Skin epidermis (tissue), 12 donors: ENCODE measurements at regions not wholly inside any gene's neighbourhood (a gene's known extent, or its start where the extent isn't known, plus 50 kb on each side); places are given as distances from the start of the nearest gene placed in this dataset.

Experiments used
- H3K27ac ChIP-seq, 21 experiments: fragments of 200-600 bp; sonication (generic) in 11 of 21; one replicate each; pipeline ENCODE4 v1.5.0; 2020; ENCODE audit warnings: mild to moderate bottlenecking in 3 of 21, inconsistent platforms in 2 of 21, moderate library complexity in 2 of 21
- H3K4me3 ChIP-seq, 7 experiments: fragments of 200-600 bp; sonication (generic) in 2 of 7; one replicate each; pipeline ENCODE4 v1.5.0; 2020; ENCODE audit warnings: inconsistent platforms in 2 of 7, mild to moderate bottlenecking in 2 of 7, moderate library complexity in 1 of 7

DNA sequence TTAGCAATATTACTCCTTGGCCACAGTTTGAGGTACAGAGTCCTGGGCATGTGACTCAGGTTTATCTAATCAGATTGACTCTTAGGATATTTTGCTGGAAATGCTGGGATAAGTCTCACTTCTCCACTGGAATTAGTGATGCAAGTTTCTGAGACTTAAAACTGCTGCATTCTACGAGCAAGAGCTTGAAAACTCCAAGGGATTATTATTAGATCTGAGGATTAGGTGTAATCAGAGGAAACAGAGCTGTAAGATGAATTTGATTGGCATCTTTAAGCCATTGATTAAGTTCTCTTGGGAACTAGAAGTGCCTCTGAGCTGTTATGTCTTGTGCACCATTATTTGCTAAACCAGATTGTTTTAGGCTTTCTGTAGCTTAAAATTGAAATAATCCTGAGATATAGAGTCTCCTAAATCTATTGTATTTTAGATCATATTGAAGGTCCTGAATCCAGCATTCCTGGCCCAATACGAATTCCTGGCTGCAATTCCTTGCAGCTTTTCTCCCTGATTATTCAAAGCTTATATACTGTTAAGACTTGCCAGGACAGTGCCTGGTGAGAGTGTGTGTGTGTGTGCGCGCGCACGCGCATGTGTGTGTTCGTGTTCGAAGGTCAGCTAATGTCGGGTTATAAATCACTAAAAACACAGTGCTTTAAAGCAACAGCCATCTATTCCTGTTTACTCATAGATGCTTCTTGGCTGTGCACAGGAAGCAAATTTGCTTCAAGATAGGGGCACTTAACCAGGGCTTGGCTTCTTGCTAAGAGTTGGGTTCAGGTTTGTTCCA is 735.1 kb downstream of the STIM2 start:
- H3K27ac ChIP-seq = no peak overlapping the region
- H3K4me3 ChIP-seq = no peak overlapping the region

DNA sequence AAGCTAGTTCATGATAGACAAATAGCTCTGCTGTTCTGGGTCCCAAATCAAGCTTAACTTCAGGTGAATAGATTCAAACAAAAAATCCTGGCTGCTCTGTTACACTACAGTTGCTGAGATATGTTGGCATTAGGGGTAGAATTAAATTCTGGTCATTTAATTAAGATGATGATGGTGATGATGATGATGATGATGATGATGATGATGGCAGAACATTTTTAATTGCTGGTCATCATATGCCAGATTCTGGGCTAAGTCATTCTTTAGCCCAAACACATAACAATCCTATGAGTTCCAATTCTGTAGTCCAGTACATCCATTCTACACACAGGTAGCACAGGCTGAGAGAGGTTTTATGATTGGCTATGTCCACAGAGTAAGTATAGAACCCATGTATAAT is 741.5 kb downstream of the STIM2 start:
- Histone ChIP-seq H3K4me3 (no peak overlapping the region), H3K27ac (no peak overlapping the region)

DNA sequence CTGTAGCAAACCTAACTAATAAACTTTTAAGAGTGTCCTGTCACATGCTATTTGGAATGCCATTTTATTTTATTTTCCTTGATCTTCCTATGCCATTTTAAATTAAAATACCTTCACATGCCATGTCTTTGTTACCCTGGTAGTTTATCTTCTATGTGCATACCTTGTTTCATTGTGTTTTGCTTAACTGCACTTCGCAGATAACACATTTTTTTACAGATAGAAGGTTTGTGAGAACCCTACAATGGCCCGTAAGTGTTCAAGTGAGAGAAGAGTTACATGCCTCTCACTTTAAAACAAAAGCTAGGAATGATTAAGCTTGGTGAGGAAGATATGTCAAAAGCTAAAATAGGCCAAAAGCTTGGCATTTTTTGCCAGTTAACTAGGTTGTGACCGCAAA is 744.1 kb downstream of the STIM2 start:
- H3K4me3 ChIP-seq = no peak overlapping the region
- H3K27ac ChIP-seq = no peak overlapping the region

DNA sequence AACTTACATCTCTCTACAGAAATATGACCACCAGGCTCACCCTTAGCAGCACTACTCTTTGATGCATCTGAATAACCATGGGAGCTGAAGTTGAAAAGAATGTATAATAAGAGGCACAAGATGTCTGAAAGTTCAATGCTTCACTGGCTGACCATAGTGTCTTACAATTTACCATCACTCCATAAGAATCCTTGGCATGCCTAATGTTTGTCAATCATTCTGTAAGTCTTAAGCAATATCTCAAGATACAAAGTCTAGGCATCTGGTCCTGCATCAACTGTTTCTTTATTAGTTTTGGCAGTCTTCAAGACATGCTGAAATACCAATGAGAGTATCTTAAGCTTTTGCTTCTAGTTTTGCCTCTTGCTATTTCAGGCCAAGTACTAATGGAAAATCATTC is 755.5 kb downstream of the STIM2 start:
- H3K4me3 ChIP-seq = no peak overlapping the region

DNA sequence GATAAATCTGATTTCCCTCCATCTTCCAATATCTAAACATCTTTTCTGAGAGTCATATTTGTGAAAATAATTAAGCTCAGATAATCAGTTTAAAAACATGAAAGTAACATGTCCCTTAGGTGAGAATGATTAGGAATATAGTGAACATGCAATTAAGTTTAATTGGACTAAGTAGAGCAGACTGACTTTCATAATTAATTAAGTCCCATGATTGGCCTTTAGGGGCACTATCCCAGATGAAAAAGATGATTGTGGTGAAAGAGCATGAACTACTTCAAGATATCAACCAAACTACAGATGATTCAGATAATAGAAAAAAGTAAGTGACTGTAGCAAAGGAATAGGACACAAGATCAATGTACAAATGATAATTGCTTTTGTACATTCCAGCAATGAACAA is 758.8 kb downstream of the STIM2 start:
- Histone ChIP-seq H3K27ac (no peak overlapping the region), H3K4me3 (no peak overlapping the region)

More for the DNA sequence above, 755.5 kb downstream of the STIM2 start:
- H3K27ac ChIP-seq = no peak overlapping the region

DNA sequence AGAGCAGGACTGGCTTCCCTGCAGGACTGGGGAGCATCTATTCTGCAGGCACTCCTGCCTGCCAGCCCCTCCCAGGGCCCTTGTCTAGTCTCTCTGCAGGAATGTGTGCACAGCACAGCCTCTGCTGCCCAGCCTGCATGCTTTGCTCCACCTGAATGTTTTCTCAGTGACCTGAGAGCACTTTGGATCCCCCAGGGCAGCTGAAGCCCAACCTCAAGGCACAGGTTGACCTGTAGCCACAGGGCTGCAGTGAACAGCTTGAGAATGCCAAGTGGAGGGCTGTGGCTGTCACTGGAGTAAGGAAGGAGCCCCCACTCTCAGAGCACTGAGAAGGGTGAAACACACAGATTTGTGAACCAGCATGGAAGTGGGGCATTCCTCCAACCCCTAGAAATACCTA is 760.2 kb downstream of the STIM2 start:
- H3K4me3 ChIP-seq = no peak overlapping the region
- no peak overlapping the region for H3K27ac ChIP-seq

DNA sequence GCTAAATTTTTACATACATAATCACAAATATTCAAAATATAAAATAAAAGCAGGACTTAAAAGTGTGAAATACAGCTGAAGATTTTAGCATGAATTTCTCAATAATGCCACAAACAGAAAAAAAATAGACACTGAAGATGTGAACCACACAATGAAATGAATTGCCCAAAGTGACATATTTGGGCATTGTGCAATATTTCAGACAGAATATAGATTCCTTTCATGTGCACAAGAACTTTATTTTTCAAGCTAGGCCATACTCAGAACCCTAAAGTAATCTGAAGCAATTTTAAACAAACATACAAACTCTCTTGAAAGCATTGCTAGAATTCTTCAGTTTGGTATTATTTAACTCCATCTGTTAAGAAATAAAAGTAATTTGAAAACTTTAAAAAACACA is 764.1 kb downstream of the STIM2 start:
- H3K27ac ChIP-seq = no peak overlapping the region
- no peak overlapping the region for H3K4me3 ChIP-seq

DNA sequence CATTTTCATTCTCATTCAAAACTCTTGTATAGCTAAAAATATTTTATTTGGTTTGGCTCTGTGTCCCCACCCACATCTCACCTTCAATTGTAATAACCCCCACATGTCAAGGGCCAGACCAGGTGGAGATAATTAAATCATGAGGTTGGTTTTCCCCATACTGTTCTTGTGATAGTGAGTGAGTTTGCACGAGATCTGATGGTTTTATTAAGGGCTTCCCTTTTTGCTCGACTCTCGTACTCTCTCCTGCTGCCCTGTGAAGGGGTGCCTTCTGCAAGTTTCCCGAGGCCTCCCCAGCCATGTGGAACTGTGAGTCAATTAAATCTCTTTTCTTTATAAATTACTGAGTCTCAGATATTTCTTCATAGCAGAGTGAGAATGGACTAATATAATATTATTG is 768.0 kb downstream of the STIM2 start:
- Histone ChIP-seq H3K27ac (no peak overlapping the region), H3K4me3 (no peak overlapping the region)

DNA sequence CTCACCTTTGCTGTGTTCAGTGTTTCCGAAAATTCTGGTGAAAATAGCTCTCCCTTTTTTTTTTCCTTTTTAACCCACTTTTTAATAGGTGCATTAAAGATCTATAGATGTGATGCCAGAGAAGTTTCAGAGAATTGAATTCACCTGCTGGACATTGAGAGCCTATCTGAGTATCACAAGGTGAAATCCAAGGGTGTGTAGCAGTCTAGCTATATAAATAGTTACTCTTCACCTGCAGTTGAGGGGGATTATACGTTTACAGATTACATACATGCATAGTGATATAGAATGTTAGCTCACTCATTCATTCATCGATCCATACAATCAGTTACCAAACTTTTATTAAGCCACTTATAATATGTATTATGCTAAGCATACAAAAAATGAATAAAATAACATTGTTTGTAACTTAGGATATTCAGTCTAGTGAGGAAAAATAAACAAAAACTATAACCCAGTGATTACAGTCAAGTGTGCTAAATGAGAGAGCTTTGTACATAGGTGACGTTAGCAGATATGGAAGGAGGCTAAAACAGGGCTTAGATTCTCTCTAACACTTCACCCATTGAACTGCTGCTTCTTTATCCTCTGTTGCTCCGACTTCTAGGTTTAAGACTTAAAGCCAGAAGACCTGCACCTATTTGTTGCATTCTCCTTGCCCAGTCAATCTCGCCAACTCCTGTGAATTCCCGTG is 769.0 kb downstream of the STIM2 start:
- no peak overlapping the region for H3K27ac ChIP-seq
- no peak overlapping the region for H3K4me3 ChIP-seq

DNA sequence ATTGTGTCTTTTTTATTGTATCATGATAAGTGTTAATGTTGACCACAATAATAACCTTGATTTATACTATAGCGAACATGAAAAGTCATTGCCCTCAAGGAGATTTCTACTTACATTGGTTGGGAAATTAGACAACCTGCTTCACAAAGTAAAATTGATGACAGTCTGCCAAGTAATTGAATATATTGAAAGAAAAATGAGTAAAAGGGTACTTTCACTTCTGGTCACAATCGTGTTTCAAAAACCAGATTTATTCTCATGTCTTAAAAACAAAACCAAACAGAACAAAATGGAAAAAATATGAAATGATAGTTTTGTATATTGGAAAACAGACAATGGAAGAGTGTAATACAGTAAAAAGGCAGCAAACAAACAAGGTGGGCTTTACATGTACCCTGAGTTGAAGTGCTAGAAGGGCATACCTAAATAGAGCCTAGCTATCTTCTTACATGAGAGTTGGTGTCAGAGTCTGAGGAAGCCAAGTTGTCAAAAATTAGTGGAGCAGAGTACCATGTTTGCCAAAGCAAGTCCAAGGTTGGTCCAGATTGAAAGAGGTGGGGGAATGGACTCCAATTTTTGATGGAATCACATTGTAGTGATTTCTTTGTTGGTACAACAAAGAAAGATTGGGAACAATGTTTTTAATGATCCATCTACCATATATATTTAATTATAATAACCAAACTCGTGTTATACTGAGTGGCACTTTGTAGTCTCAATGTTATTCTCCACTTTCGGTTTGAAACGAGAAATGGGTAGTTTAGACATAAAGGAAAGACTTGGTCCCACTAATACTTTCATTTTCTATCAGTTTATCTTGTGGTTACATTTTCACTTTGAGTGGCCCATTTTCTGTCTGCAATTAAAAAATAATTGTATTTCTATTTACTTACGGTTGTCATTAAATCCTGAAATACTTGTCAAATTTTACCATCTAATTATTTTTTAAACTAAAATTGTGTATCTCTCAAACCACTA is 775.6 kb downstream of the STIM2 start:
- no peak overlapping the region for H3K4me3 ChIP-seq

DNA sequence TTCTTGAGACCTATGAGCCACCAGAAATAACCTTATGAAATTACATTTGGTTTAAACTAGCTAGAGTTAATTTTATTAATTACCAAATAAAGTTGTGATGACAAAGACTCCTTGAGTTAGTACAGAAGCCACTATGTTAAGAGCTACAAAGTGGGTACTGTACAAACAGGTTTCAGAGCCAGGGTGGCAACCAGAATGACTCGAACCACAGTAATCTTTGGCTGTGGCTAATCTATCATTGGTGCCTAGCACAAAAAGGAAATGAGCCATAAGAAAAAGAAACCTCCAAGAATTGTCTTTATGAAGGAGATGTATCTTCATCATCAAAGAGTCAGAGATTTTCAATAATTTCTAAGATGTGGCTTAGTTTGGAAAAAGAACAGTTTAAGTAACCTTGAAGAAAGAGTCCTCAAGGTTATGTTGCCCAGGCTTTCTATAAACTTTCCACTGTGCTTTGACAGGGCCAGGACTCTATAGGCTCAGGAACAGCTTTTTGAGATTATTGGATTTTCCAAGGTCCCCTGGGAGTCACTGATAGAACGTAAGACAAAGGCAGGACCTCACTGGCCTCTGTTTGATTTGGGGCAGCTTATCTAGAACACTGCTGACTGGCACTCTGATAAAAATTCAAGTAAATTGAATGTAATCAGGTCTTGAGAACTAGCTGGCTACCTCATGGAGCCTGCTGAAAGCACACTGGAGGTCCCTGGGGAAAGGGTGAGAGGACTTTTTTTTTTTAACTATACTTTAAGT is 777.7 kb downstream of the STIM2 start:
- Histone ChIP-seq H3K4me3 (no peak overlapping the region), H3K27ac (no peak overlapping the region)

More for the DNA sequence above, 775.6 kb downstream of the STIM2 start:
- no peak overlapping the region for H3K27ac ChIP-seq

DNA sequence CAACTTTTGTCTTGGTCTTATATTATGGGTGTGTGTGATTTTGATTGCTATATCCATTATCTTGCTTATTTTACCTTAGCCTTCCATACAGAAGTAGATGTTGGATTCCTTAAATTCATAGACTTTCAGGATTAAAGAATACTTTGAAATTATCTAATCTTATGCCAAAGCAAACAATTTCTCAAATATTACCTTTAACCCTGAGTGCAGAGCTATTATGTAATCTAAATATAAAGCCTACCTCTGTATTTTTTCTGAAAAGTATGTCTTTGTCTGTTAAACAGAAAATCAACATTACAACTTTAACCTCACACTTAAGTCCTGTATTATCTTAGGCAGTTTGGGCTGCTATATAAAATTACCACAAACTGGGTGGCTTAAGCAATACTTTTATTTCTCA is 782.5 kb downstream of the STIM2 start:
- Histone ChIP-seq H3K27ac (no peak overlapping the region), H3K4me3 (no peak overlapping the region)

DNA sequence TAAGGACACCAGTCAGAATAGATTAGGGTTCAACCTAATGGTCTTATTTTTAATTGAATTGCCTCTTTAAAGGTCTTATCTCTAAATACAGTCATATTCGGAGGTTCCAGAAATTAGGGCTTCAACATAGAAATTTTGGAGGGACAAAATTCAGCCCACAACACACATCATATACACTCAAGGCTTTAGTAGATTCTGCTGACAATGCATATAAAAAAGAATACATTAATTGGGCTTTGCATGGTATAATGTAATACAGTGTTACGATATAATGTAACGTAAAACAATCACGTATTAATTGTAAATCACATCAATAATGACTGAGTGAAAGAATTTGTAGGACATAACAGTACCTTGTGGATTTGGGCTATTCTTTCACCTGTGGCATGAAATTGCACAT is 787.8 kb downstream of the STIM2 start:
- H3K27ac ChIP-seq = no peak overlapping the region
- H3K4me3 ChIP-seq = no peak overlapping the region

DNA sequence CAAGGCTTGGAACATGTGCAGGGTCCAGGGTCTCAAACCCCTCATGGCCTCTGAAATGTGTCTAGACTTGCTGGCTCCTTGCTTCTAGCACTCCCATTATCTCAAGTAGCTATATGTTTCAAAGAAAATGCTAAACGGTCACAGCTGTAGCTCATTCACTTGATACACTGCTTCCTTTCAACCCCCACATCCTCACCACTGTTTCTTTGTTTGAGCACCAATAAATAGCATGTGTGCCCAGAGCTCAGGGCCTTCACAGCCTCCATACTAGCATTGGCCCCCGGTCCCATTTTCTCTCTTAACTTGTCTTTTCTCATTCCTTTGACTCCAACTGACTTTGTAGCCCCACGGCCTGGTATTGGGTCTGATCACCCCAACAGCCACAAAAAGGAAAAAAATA is 801.8 kb downstream of the STIM2 start:
- no peak overlapping the region for H3K4me3 ChIP-seq
- no peak overlapping the region for H3K27ac ChIP-seq

DNA sequence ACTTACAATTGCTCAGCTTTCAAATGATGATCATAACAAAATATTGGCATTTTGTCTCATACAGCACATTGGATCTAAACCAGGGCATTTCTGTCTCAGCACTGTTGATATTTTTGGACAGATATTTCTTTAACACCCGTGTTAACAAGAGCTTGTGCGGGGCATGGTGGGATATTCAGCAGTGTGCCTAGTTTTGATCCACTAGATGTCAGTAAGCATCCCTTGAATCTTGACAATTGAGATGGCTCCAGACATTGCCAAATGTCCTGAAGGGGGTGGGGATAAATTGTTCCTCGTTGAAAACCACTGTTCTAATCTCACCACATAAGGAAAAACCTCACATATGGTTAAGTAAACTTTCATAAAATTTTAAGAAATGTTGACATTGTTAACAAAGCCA is 806.3 kb downstream of the STIM2 start:
- Histone ChIP-seq H3K27ac (no peak overlapping the region), H3K4me3 (no peak overlapping the region)

DNA sequence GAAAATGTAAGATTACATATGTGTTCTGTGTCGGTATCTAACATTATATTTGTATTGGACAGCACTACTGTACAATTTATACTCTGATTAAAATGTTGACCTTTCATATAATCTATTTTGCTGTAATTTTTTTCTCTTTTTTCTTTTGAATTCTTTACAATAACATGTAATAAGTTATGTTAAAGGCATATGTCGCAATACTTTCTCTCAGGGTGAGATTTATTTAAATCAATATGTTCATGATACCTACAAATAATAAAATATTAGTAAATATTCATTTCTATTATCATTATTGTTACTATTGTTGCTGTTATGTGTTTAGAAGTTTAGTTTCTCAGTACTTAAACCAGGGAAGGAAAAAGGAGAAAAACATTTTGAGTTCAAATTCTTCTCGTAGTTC is 807.4 kb downstream of the STIM2 start:
- H3K4me3 ChIP-seq = no peak overlapping the region
- H3K27ac ChIP-seq = no peak overlapping the region

DNA sequence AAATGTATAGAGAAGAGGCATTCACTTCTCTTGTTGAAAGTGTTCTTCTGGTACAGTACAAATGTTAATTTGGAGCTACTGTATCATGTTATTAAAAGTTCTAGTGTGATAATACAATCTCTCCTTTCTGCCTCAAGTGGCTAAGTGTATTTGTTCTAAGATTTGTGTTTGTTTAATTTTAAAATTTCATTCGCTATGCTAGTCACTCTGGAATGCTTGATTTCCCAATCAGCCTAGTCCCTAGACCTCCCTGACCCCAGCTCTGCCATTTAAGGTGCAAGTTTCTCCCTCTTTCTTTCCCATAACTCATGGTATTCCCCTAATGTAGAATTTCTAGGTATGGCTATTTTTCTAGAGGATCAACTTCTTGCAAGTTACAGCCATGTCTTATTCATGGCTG is 817.4 kb downstream of the STIM2 start:
- Histone ChIP-seq H3K27ac (no peak overlapping the region), H3K4me3 (no peak overlapping the region)

DNA sequence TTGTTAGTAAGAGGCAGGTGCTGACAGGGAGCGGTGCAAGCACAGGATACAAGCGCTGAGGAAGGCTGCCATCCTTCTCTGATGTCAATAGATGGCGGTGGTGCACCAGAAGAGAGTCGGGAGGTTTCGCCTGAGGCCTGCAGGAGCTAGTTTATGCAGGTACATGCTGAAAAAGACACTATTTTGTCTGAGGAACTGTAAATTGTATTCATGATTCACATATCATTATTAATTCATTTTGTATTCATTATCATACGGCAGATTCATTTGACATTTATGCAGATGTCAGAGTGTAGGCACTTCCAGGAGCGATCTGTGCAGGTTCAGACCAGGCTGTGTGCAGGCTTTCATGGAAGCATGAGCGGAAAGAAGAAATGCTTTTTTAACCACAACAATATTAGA is 824.0 kb downstream of the STIM2 start:
- Histone ChIP-seq H3K27ac (no peak overlapping the region), H3K4me3 (no peak overlapping the region)

DNA sequence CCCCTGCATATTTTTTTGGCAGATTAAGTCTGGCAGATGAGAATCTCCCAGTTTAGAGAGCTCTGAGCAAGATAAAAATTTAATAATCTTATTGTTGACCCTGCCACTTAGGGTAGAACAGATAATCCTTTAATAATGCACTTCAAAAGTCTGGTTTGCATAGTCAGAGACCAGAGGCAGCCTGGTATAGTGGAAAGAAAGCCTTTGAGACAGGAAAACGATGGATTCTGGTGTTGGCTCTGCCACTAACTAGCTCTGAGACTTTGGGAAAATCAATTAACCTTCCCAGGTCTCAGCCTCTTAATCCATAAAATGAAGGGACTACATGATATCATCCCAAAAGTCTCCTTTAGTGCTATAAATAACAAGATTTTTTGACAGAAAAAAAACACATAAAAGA is 824.5 kb downstream of the STIM2 start:
- H3K27ac ChIP-seq = no peak overlapping the region
- no peak overlapping the region for H3K4me3 ChIP-seq

DNA sequence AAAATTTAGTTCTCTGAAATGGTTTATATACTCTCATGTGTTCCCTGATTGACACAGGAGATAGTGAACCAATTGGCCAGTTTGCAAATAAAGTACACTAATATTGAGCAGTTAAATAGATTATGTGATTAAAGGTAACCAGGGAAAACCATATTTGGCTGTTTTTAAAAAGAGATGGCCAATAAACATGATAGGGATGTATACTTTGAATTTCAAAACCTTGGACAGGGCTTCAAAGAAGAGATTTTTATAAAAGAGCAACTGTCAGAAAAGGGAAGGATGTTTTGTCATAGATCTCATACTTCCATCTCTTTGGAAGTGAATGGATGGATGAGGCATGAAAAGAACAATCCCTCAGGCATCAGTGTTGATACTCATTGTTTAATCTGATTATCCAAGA is 825.3 kb downstream of the STIM2 start:
- Histone ChIP-seq H3K4me3 (no peak overlapping the region), H3K27ac (no peak overlapping the region)
